Activated CD4-positive, alpha-beta T cell treated with anti-CD3 and anti-CD28 coated beads, Interleukin-2, amount 50 U/mL, for 48 hours (primary cell): ENCODE measurements at regions not wholly inside any gene's neighbourhood (a gene's known extent, or its start where the extent isn't known, plus 50 kb on each side); places are given as distances from the start of the nearest gene placed in this dataset.
"Not testable (repeated sequence)": the region's sequence is repeated elsewhere in the genome, so short reads cannot be mapped to it uniquely, and the experiment has no call there.

Experiments
- DNase-seq, 2 experiments: peaks; one replicate each; pipeline ENCODE4 v3.0.0-alpha.2; 2020

DNA sequence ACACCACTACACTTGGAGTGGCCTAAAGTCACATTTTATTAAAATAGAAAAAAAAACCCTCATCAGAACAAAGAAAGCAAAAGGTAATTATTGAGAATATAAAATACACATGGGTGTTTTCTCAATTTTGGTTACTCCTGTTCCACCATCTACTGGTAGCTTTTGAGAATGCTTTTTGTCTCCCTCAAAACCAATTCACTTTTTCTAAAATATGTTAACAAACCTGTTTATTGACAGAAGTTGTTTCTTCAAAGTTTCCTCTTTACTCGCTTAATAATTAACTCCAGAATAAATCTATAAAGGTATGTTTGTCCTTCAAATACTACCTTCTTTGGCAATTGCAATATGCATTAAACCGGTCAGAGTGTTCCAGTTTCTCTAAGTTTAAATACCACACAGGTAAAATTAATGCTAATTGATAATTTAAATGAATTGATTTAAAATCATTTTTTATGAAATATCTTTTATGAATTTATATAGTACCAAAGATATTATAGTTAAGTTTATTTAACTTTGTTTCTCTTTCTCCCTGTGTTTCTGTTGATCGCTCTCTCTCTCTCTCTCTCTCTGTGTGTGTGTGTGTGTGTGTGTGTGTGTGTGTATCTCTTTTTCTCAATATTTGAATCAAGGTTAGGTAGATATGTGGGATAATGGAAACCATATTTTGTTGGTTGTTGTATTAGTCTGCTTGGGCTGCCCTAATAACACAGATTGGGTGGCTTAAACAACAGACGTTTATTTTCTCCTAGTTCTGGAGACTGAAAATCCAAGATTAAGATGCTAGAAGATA lies 487.4 kb downstream of the PRDM9 start:
- DNase-seq, result no peak

DNA sequence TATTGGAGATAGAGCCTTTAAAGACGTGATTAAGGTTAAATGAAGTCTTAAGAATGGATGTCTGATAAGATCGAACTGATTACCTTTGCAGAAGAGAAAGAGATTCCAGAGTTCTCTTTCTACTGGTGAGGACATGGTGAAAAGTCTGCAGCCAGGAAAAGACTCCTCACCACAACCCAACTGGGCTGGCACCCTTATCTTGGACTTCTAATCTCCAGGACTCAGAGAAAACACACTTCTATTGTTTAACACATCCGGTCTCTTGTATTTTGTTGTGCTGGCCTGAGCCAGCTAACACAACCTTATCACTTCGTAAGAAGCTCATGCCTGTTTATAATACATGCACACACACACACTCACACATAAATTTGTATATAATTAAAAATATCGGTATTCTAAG lies 489.1 kb downstream of the PRDM9 start:
- no peak for DNase-seq

DNA sequence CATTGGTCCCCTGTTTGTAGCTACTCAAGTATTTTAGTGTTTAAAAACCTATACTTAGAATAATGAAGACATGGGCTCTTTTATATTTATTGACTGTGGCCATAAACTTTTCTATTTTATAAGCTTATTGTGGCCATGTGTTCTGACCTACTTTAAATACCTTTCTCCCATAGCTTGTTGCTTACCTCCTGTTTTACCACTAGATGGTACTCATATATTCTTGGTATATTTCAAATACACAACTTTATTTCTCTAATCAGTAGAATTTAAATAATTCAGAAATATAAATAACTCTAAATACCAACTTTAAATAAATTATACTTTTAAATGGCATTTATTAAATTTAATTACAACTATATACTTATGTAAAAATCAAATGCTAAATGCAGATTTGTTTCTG lies 498.0 kb downstream of the PRDM9 start:
- DNase-seq, result no peak

DNA sequence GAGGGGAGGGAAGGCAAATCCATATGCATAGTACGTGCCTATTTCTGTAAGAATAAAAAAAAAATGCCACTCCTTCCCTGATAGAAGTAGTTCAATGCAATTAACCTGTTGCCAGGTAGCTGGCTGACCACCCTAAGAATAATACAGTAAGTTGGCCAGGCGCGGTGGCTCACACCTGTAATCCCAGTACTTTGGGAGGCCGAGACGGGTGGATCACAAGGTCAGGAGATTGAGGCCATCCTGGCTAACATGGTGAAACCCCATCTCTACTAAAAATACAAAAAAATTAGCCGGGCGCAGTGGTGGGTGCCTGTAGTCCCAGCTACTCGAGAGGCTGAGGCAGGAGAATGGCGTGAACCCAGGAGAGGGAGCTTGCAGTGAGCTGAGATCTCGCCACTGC lies 510.3 kb downstream of the PRDM9 start:
- DNase-seq, result not testable (repeated sequence)

DNA sequence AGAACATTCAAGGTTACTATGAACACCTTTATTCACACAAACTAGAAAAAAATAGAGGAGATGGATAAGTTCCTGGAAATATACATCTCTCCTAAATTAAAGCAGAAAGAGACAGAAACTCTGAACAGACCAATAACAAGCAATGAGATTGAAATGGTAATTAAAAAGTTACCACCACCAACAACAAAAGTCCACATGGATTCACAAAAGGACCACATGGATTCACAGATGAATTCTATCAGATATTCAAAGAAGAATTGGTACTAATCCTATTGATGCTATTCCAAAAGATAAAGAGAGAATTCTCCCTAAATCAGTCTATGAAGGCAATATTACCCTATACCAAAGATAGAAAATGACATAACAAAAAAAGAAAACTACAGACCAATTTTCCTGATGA lies 518.9 kb downstream of the PRDM9 start:
- DNase-seq, result no peak

DNA sequence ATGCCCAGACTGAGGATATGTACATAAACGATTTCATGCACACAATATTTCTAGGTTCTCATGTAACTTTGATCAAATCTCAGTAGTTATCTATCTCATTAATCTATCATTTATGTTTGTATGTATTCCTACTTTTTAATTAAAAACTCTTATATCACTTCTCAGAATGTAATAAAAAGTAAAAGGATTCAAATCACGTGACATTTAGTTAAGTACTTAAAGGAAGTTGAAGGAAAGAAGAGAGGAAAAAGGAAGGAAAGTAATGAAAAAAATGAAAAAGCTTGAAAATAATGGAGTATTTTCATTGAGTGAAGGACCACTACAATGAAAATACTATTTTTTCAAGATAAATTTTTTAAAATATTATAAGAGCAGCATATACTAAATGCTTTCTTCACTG lies 535.3 kb downstream of the PRDM9 start:
- DNase-seq, result no peak

DNA sequence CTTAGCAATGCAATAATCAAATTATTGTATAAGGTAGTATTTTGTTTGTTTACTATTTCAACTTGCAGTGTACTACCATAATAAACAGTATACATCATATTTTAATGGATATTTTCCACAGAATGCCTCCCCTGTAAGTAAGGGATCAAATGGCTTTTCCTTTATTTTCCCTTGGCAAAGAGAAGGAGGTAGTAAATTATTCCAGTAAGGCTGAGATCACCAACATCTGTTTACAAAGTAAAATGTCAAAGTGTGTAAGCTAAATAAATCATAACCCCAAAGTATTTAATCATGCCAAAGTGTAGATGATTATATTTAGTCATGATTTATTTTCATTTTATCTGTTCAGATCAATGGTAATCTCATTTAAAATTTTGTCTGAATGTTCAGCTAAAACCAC lies 537.6 kb downstream of the PRDM9 start:
- no peak for DNase-seq

DNA sequence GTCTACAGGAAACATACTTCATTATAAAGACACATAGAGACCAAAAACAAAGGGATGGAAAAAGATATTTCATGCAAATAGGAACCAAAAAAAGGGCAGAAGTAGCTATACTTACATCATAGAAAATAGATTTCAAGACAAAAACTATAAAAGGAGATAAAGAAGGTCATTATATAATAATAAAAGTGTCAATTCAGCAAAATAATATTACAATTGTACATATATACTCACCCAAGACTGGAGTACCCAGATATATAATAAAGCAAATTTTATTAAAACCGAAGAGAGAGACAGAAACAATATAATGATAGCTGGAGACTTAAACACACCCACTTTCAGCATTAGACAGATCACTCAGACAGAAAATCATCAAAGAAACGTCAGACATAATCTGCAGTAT lies 546.3 kb downstream of the PRDM9 start:
- DNase-seq, result no peak

DNA sequence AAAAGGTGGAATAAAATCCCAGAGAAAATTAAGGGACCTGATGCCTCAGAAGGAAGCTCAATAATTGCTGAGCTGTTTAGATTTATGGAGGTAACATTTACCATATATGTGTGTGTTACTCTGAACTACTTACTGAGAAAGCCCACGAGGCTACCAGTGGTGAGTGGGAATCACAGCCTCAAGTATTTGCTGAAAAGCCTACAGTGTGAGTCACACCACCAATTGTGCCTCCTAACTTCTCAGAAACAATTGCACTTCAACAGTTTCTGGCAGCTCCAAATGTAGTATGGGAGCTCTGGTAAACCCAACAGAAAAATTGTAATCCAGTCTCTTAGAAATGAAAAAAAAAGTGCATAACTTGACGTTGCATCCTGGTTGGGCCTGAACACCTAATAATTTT lies 551.6 kb downstream of the PRDM9 start:
- DNase-seq, result no peak

DNA sequence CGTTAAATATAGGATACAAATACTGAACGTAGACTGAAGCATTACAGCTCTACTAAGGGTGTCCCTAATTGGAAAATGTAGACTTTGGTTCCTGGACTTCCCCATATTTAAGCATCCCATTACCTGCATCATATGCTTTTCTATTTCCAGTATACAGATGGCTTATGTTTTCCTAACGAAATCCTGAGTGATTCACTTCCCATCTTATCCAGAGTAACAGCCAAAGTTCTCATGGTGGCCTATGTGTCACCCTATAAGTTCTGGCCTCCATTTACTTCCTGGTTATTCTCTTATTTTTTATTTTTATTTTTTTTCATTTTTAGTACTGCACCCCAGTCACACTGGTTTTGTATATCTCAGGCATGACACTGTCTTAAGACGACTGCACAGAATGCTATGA lies 552.3 kb downstream of the PRDM9 start:
- no peak for DNase-seq

DNA sequence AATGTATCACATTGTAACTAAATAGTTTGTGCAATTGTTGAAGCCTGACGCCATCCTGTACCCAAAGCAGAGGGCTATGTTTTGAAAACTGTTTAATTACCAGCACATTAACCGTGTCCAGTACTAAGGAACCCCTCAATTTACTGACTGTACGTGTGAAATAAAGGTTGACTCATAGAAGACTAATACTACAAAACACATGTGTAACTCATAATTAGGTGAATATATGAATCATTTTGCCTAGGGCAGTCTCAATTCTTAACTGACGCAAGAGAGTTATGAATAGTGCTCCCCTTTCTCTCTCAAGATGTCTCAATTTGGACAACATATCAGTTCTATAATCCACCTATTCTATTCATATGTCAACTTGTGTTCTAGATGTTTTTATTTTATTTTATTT lies 558.4 kb downstream of the PRDM9 start:
- DNase-seq, result no peak

DNA sequence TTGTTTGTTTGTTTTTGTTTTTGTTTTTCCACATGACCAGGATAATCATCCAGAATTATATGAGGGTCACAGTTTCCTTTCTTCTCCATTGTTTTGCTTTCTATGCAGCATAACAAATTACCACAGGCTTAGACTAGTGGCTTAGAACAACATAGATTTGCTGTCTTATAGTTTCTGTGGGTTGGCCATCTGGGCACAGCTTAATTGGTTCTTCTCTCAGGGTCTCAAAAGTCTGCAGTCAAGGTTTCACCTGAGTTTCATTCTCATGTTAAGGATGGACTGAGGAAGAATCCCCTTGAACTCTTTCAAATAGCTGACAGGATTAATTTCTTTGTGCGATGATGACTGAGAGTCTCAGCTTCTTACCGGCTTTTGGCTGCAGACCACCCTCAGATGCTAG lies 559.8 kb downstream of the PRDM9 start:
- no peak for DNase-seq

DNA sequence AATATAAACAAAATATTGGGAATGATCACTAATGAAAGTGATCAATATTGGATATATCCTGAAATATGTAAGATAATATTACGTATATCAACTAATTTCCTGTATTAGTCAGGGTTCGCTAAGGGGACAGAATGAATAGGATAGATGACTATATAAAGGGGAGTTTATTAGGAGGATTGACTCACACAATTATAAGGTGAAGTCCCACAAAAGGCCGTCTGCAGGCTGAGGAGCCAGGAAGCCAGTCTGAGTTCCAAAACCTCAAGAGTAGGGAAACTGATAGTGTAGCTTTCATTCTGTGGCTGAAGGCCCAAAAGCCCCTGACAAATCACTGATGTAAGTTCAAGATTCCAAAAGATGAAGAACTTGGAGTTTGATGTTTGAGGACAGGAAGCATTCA lies 561.1 kb downstream of the PRDM9 start:
- DNase-seq, result no peak

DNA sequence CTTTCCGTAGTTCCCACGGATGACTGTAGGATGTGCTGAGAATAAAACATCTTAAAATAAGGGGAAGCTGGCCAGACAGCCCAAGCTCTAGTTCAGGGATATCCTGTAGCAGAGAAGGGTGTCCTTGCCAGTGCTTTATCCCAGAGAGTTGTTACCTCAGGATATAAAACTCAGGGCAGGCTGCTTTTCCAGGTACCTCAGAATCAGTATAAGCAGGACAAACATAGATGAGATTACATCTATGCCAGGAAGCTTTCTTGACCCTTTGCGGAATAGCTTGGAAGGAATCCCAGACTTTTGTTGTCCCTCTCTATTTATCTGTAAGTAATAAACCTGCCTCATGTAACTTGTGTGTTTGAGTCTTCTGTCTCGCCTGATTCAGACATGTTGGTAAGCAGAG lies 565.7 kb downstream of the PRDM9 start:
- no peak for DNase-seq

DNA sequence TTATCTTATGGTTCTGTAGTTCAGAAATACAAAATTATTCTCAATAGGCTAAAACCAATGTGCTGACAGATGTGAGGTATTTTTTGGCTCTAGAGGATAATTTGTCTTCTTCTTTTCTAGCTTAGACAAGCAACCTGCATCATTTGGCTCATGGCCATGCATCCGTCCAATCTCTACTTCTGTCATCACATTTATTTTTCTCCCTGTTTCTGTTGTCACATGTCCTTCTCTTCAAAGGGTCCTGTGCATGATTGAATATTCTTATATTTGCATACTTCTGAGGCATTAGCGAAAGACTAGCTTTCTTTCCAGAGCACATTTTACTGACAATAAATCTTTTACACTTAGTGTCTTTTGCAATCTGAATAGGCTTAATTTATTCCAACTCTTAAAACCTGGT lies 564.7 kb downstream of the CDH10 start:
- no peak for DNase-seq

DNA sequence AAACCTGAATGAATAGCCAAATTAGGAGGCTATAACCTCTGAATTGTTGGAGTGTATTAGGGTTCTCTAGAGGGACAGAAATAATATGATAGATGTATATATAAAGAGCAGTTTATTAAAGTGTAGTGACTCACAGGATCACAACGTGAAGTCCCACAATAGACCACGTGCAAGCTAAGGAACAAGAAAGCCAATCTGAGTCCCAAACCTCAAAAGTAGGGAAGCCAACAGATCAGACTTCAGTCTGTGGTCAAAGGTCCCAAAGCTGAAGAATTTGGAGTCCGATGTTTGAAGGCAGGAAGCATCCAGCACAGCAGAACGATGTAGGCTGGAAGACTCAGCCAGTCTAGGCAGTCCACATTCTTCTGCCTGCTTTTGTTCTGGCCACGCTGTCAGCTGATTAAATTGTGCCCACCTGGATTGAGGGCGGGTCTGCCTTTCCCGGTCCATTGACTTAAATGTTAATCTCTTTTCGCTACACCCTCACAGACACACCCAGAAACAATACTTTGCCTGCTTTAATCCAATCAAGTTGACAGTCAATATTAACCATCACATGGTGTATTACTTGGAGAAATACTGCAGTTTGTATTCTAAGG lies 550.6 kb downstream of the CDH10 start:
- no peak for DNase-seq

DNA sequence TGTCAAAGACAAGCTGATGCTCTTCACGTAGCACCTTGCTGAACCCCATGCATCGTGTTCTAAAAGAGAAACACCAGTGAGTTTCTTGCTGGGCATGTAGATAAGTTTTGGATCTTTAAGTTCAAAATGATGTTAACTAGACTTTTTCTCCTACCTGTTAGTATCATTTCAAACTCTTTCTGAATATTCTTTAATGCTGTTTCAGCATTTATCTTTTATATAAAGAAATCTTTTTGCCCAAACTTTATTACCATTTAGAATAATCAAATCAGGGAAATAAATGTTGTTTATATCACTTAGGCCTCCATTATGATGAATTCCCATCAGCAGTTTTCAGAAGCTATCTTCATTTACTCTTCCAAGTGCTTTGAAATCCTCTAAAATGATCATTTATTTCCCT lies 542.8 kb downstream of the CDH10 start:
- DNase-seq, result no peak

DNA sequence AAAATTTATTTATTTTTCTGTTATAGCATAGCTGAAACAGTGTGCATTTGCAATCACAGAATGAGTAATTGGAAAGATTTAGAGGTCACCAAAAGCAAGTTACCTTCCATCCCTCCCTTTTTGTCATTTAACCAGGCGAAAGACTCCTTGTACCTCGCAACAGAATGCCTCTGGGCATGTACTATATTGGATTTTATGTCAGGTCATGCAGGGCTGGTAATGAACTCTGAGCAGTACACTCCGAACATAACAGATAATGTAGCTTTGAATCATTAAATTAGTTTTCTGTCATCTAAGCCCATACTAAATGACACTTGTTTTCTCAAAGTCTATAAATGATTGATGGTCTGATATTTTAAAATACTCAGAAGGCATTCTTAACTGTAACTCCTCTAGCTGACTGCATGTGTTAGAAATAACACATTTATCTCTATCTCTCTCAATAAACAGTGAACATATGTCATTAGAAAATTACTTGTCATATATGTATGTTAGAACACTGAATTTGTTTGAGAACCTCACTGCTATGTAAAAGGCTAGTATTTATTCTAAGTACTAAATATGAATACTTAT lies 541.2 kb downstream of the CDH10 start:
- no peak for DNase-seq

DNA sequence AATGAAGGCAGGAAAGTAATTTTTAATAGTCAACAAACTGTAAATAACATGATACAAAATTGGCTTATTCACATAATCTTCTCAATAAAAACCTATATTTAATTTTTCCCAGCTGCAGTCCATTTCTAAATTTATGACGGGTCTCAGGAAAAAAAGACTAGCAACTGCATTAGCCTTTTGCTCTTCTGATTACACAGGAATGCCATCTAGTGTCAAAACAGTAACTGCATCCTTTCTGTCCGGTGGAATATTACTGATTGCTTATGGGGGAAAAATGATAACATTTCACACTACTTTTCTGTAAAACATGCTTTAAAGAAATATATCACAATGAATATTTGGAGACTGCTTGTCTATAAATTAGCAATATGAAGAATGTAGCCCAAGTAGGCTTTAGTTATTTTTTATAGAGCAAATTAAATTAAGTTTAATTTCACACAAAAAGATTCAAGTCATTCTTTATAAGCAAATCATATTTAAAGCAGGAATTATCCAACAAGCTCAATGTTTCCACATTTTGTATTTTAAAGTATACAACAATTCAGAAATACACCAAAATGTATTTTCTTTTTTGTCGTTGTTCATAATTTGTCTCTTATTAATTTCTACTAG lies 534.7 kb downstream of the CDH10 start:
- DNase-seq, result no peak

DNA sequence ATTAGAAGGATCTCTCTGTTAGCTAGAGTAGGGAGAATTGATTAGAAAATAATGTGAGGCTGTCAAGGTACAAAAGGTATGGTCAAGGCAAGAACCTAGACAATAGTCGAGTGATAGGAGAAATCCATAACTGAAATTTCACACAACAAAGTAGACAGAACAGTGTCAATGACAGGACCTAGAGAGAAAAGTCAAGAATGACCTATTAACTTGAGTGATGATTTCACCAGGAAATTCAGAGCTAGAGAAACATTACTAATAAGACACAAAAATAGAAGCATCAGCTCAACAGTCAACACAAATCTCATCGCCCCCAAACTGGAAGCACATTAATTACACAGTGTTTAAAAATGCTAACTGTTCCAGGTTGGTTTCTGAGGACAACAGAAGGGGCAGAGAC lies 532.4 kb downstream of the CDH10 start:
- no peak for DNase-seq

DNA sequence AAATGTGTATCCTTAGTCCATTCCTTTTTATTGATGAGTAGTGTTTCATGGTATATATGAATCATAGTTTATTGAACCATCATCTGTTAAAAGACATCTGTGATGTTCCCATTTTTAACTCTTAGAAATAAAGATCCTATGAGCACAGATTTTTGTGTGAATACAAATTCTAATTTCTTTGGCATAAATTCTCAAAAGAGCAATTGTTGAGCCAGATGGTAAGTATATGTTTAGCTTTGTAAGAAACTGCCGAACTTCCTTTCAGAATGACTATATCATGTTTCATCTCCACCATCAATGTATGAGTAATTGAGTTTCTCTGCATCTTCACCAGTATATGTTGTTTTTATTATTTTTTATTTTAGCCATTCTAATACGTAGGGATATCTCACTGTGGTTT lies 526.4 kb downstream of the CDH10 start:
- no peak for DNase-seq

DNA sequence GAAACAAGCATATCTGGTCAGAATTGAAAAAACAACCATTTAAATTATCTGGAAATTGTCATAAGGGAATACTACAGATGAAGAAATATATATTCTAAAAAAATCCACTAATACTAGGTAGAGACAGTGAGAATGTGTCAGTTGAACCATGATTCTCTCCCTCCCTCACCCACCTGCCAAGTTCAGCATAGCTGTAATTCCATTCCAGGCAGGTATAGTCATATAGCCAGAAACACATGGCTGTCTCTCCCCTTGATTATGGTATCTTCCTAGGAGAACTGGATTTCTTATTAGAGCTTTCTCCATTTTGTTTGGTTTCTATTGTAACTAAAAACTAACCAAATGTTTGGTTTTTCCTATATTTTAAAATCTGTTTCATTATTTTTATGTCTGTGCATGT lies 509.2 kb downstream of the CDH10 start:
- no peak for DNase-seq

DNA sequence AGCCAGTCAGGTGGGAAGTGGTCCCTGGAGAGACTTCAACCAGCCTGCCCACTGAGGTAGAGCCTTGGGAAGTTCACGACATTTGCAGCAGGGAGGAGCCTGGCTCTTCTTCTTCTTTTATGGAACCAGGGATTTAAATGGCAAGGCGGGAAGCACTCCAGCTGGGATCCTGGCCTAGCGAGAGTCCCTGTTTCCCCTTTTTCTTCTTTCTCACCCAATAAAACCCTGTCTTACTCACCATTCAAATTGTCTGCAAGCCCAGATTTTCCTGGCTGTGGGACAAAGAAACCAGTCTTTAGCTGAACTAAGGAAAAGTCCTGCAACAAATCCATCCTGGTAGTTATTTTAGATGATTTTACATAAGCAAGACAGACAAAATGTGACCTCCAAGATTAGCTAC lies 503.7 kb downstream of the CDH10 start:
- no peak for DNase-seq

DNA sequence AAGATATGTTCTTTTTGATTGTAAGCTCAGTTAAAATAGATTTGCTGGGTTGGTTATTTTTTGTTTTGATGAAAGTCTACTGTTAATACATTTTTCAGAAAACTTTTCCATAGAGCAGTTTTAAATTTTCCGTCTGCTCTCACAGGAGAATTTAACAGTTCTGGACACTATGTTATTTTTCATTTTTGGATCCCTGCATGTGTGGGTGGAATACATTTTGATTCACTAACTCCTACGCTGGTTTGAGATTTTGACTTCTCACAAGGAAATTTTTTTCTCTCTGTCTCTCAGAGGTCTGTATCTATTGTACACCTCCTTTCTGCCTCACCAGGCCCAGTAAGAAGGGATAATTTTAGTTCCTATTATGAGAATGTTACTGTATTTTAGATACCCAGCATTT lies 502.4 kb downstream of the CDH10 start:
- DNase-seq, result no peak
